ENCODE measurements at regions not wholly inside any gene's neighbourhood (a gene's known extent, or its start where the extent isn't known, plus 50 kb on each side); places are given as distances from the start of the nearest gene placed in this dataset.

DNA sequence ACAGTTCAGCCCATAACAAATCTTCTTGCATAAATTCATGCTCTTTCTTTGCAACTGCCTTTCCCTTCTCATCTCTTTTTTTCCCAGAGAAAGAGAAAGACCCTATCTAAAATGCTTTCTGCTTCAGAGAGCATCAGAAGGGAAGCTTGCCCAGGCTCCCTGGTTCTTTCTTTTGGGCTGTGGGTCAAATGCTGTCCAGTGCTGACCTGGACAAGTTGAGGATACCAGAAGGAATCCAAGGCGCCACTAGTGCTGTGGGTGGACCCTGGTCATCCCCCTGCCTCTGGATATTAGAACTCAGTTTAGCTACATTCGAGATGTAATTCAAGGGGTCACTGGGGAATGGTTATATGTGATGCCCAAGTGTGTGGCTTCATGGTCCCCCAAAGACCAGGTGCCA, 411.6 kb downstream of the RPS24 start:
- Histone ChIP-seq H3K9me3 (ENCODE audit: low read length) (no peaks in the 10 kb centered on the region), H3K9me2 (ENCODE audit: low read depth, low read length) (no peaks in the 10 kb centered on the region), H3K27me3 (ENCODE audit: insufficient read depth, low read length) (no peaks in the 10 kb centered on the region), H3K4me3 (ENCODE audit: low read depth, low read length, poor library complexity, severe bottlenecking) (no peak overlapping the region), H3F3A (ENCODE audit: insufficient read depth, low read length) (no peaks in the 10 kb centered on the region), H3K27ac (ENCODE audit: low read depth, low read length, poor library complexity, severe bottlenecking) (no peak overlapping the region), H3K36me3 (ENCODE audit: insufficient read depth, low read length) (no peaks in the 10 kb centered on the region), H2AFZ (ENCODE audit: low read length) (no peak overlapping the region), H4K20me1 (ENCODE audit: insufficient read depth, low read length) (no peaks in the 10 kb centered on the region), H3K9ac (ENCODE audit: low read length) (no peak overlapping the region), H3K79me2 (ENCODE audit: insufficient read depth, low read length) (no peaks in the 10 kb centered on the region), H3K4me1 (ENCODE audit: insufficient read depth, low read length, severe bottlenecking) (no peaks in the 10 kb centered on the region), H3K4me2 (ENCODE audit: low read length) (no peak overlapping the region)
- TF ChIP-seq, protein P1, sequence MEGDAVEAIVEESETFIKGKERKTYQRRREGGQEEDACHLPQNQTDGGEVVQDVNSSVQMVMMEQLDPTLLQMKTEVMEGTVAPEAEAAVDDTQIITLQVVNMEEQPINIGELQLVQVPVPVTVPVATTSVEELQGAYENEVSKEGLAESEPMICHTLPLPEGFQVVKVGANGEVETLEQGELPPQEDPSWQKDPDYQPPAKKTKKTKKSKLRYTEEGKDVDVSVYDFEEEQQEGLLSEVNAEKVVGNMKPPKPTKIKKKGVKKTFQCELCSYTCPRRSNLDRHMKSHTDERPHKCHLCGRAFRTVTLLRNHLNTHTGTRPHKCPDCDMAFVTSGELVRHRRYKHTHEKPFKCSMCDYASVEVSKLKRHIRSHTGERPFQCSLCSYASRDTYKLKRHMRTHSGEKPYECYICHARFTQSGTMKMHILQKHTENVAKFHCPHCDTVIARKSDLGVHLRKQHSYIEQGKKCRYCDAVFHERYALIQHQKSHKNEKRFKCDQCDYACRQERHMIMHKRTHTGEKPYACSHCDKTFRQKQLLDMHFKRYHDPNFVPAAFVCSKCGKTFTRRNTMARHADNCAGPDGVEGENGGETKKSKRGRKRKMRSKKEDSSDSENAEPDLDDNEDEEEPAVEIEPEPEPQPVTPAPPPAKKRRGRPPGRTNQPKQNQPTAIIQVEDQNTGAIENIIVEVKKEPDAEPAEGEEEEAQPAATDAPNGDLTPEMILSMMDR (IDR thresholded peaks at IDR 0.05; ENCODE audit: low read length): no peak
- no peak for TF ChIP-seq EZH2 (IDR thresholded peaks at IDR 0.05; ENCODE audit: borderline replicate concordance, low read length)

DNA sequence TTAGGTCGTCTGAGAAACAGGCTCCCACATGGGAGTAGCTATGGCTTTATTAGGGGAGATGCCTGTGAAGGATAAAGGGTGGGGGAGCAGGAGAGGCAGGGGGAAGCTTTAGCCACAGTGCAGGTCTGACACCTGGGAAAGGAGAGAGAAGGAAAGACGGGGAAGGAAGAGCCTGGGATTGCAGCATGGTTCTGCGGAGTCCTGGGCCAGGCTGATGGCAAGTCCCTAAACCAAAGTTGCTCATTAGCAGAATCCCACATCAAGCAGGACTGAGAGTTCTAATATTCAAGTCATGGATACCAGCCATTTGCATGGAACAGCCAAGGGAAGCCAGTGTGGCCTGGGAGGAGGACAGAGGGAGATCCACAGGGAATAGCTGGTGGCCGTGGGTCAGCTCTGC, 414.8 kb downstream of the RPS24 start:
- no peak overlapping the region for H3K4me2 ChIP-seq (ENCODE audit: low read length)
- H4K20me1 ChIP-seq (ENCODE audit: insufficient read depth, low read length): no peaks in the 10 kb centered on the region
- H3K27ac ChIP-seq (ENCODE audit: low read depth, low read length, poor library complexity, severe bottlenecking): no peak overlapping the region
- no peaks in the 10 kb centered on the region for H3K27me3 ChIP-seq (ENCODE audit: insufficient read depth, low read length)
- no peaks in the 10 kb centered on the region for H3K79me2 ChIP-seq (ENCODE audit: insufficient read depth, low read length)
- H3K9ac ChIP-seq (ENCODE audit: low read length): no peak overlapping the region
- H3K4me3 ChIP-seq (ENCODE audit: low read depth, low read length, poor library complexity, severe bottlenecking): no peak overlapping the region
- no peaks in the 10 kb centered on the region for H3K9me2 ChIP-seq (ENCODE audit: low read depth, low read length)
- no peaks in the 10 kb centered on the region for H3K36me3 ChIP-seq (ENCODE audit: insufficient read depth, low read length)
- no peaks in the 10 kb centered on the region for H3K4me1 ChIP-seq (ENCODE audit: insufficient read depth, low read length, severe bottlenecking)
- TF ChIP-seq, protein P1 (IDR thresholded peaks at IDR 0.05; ENCODE audit: low read length): no peak
- TF ChIP-seq EZH2 (IDR thresholded peaks at IDR 0.05; ENCODE audit: borderline replicate concordance, low read length): no peak
- no peaks in the 10 kb centered on the region for H3K9me3 ChIP-seq (ENCODE audit: low read length)
- H3F3A ChIP-seq (ENCODE audit: insufficient read depth, low read length): no peaks in the 10 kb centered on the region
- no peak overlapping the region for H2AFZ ChIP-seq (ENCODE audit: low read length)

DNA sequence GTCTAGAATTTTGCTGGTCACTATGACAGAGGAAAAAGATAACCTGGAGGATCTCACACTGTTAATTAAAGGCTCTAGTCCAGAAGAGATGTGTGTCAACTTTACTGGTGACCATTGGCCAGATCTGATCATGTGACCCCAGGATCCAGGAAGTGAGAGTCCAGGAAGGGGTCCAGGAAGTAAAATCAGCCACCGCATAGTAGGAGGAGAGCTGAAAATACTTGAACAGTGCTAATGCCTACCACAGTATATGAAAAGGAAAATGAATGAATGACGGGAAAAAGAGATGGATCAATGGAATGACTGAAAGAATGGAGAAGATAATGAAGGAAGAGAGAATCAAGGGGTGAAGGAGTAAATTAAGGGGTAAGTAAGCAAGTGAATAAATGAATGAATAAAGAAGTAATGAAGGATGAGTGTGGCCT, 415.3 kb downstream of the RPS24 start:
- H2AFZ ChIP-seq (ENCODE audit: low read length): no peak overlapping the region
- TF ChIP-seq, protein P1 (IDR thresholded peaks at IDR 0.05; ENCODE audit: low read length): no peak
- no peak for TF ChIP-seq EZH2 (IDR thresholded peaks at IDR 0.05; ENCODE audit: borderline replicate concordance, low read length)
- no peaks in the 10 kb centered on the region for H3K79me2 ChIP-seq (ENCODE audit: insufficient read depth, low read length)
- H3K4me1 ChIP-seq (ENCODE audit: insufficient read depth, low read length, severe bottlenecking): no peaks in the 10 kb centered on the region
- no peaks in the 10 kb centered on the region for H4K20me1 ChIP-seq (ENCODE audit: insufficient read depth, low read length)
- H3K4me3 ChIP-seq (ENCODE audit: low read depth, low read length, poor library complexity, severe bottlenecking): no peak overlapping the region
- H3K9me3 ChIP-seq (ENCODE audit: low read length): no peaks in the 10 kb centered on the region
- H3K9ac ChIP-seq (ENCODE audit: low read length): no peak overlapping the region
- H3K27me3 ChIP-seq (ENCODE audit: insufficient read depth, low read length): no peaks in the 10 kb centered on the region
- no peaks in the 10 kb centered on the region for H3K36me3 ChIP-seq (ENCODE audit: insufficient read depth, low read length)
- H3K9me2 ChIP-seq (ENCODE audit: low read depth, low read length): no peaks in the 10 kb centered on the region
- H3K4me2 ChIP-seq (ENCODE audit: low read length): no peak overlapping the region
- no peaks in the 10 kb centered on the region for H3F3A ChIP-seq (ENCODE audit: insufficient read depth, low read length)
- no peak overlapping the region for H3K27ac ChIP-seq (ENCODE audit: low read depth, low read length, poor library complexity, severe bottlenecking)
